ENCODE measurements at regions not wholly inside any gene's neighbourhood (a gene's known extent, or its start where the extent isn't known, plus 50 kb on each side); places are given as distances from the start of the nearest gene placed in this dataset.

DNA sequence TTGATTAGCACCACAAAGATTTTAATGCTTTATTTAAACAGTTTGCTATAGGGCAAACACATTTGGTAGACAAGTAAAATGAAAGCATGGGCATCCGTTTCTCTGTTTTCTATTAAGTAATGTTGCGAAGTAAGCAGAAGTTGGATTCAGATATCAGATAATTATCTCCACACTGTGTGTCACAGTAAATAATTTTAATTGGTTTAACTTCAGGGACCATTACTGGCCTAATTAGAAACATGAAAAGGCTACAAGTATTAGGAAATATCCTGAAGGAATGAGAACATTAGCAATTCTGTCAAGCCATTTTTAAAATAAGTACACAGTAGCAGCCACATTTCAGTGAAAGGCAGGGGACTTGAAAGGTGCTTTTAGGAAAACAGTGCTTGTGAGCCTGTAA is 975.4 kb downstream of the NR2F1-AS1 start:
- TF ChIP-seq CTCF (IDR thresholded peaks at IDR 0.05; ENCODE audit: low read depth, low read length) (no peak), EZH2phosphoT487 (IDR thresholded peaks at IDR 0.05; ENCODE audit: low read depth) (no peak)

All from OCI-LY3 (cell line).